ENCODE measurements at regions not wholly inside any gene's neighbourhood (a gene's known extent, or its start where the extent isn't known, plus 50 kb on each side); places are given as distances from the start of the nearest gene placed in this dataset.
"Not testable (repeated sequence)": the region's sequence is repeated elsewhere in the genome, so short reads cannot be mapped to it uniquely, and the experiment has no call there.

GRCh38 chr5:85638495-85639125 lies 979.1 kb upstream of the COX7C start:
- ATAC-seq (ENCODE audit: low read depth in 2 of 2); H3K9me3 ChIP-seq (ENCODE audit: control insufficient read depth in 2 of 2, low read length in 2 of 2); H3K4me1 Mint-ChIP-seq: not testable (repeated sequence)

GRCh38 chr5:85646036-85646435 lies 971.7 kb upstream of the COX7C start:
- no peaks in the 10 kb centered on the region for H3K36me3 Mint-ChIP-seq
- no peak overlapping the region for H3K4me3 Mint-ChIP-seq
- H3K27me3 Mint-ChIP-seq, result no peaks in the 10 kb centered on the region
- Histone ChIP-seq H3K9me3 (ENCODE audit: control insufficient read depth in 2 of 2, low read length in 2 of 2) (no peaks in the 10 kb centered on the region), H3K27me3 (ENCODE audit: control insufficient read depth, insufficient read depth, low read length) (no peaks in the 10 kb centered on the region), H3K36me3 (ENCODE audit: control insufficient read depth, insufficient read depth, low read length) (no peaks in the 10 kb centered on the region), H3K27ac (ENCODE audit: insufficient read depth, low read length, poor library complexity, severe bottlenecking) (no peak overlapping the region), H3K4me3 (ENCODE audit: low read depth, low read length) (no peak overlapping the region), H3K4me1 (ENCODE audit: control insufficient read depth, insufficient read depth, low read length, poor library complexity, severe bottlenecking) (no peaks in the 10 kb centered on the region)
- H3K9me3 Mint-ChIP-seq, result peaks cover 0 to 9% (median 4%) of the 10 kb centered on the region in 7 donors
- no peaks in the 10 kb centered on the region for H3K4me1 Mint-ChIP-seq
- DNase-seq (no peak), ATAC-seq (ENCODE audit: low read depth in 2 of 2) (no peak)
- no peak overlapping the region for H3K27ac Mint-ChIP-seq

More at GRCh38 chr5:85638495-85639125, 979.1 kb upstream of the COX7C start:
- not testable (repeated sequence) for H3K27ac Mint-ChIP-seq; H3K36me3 Mint-ChIP-seq; H3K27me3 ChIP-seq (ENCODE audit: control insufficient read depth, insufficient read depth, low read length); H3K4me3 ChIP-seq (ENCODE audit: low read depth, low read length); H3K9me3 Mint-ChIP-seq; DNase-seq; H3K27me3 Mint-ChIP-seq; H3K36me3 ChIP-seq (ENCODE audit: control insufficient read depth, insufficient read depth, low read length); H3K4me3 Mint-ChIP-seq; H3K27ac ChIP-seq (ENCODE audit: insufficient read depth, low read length, poor library complexity, severe bottlenecking); H3K4me1 ChIP-seq (ENCODE audit: control insufficient read depth, insufficient read depth, low read length, poor library complexity, severe bottlenecking)

GRCh38 chr5:85646641-85647040 lies 971.1 kb upstream of the COX7C start:
- ATAC-seq (ENCODE audit: low read depth in 2 of 2), result no peak
- H3K36me3 ChIP-seq (ENCODE audit: control insufficient read depth, insufficient read depth, low read length), result no peaks in the 10 kb centered on the region
- H3K4me1 ChIP-seq (ENCODE audit: control insufficient read depth, insufficient read depth, low read length, poor library complexity, severe bottlenecking), result no peaks in the 10 kb centered on the region
- no peak overlapping the region for H3K4me3 Mint-ChIP-seq
- H3K27me3 Mint-ChIP-seq, result no peaks in the 10 kb centered on the region
- H3K27me3 ChIP-seq (ENCODE audit: control insufficient read depth, insufficient read depth, low read length), result no peaks in the 10 kb centered on the region
- no peaks in the 10 kb centered on the region for H3K4me1 Mint-ChIP-seq
- peaks cover 1 to 12% (median 5%) of the 10 kb centered on the region in 7 donors for H3K9me3 Mint-ChIP-seq
- no peak overlapping the region for H3K4me3 ChIP-seq (ENCODE audit: low read depth, low read length)
- H3K27ac ChIP-seq (ENCODE audit: insufficient read depth, low read length, poor library complexity, severe bottlenecking), result no peak overlapping the region
- no peak overlapping the region for H3K27ac Mint-ChIP-seq
- no peaks in the 10 kb centered on the region for H3K9me3 ChIP-seq (ENCODE audit: control insufficient read depth in 2 of 2, low read length in 2 of 2)
- DNase-seq, result no peak
- H3K36me3 Mint-ChIP-seq, result no peaks in the 10 kb centered on the region

GRCh38 chr5:85647349-85648127 lies 970.2 kb upstream of the COX7C start:
- H3K9me3 Mint-ChIP-seq, result peaks cover 1 to 12% (median 5%) of the 10 kb centered on the region in 7 donors
- Histone ChIP-seq H3K4me1 (ENCODE audit: control insufficient read depth, insufficient read depth, low read length, poor library complexity, severe bottlenecking) (no peaks in the 10 kb centered on the region), H3K36me3 (ENCODE audit: control insufficient read depth, insufficient read depth, low read length) (no peaks in the 10 kb centered on the region), H3K9me3 (ENCODE audit: control insufficient read depth in 2 of 2, low read length in 2 of 2) (peaks cover 0 to 2% of the 10 kb centered on the region in 2 experiments), H3K4me3 (ENCODE audit: low read depth, low read length) (no peak overlapping the region), H3K27me3 (ENCODE audit: control insufficient read depth, insufficient read depth, low read length) (no peaks in the 10 kb centered on the region), H3K27ac (ENCODE audit: insufficient read depth, low read length, poor library complexity, severe bottlenecking) (no peak overlapping the region)
- DNase-seq (no peak), ATAC-seq (ENCODE audit: low read depth in 2 of 2) (no peak)
- no peaks in the 10 kb centered on the region for H3K4me1 Mint-ChIP-seq
- no peak overlapping the region for H3K4me3 Mint-ChIP-seq
- no peaks in the 10 kb centered on the region for H3K36me3 Mint-ChIP-seq
- H3K27ac Mint-ChIP-seq, result no peak overlapping the region
- no peaks in the 10 kb centered on the region for H3K27me3 Mint-ChIP-seq

GRCh38 chr5:85648495-85648894 lies 969.2 kb upstream of the COX7C start:
- H3K36me3 Mint-ChIP-seq, result no peaks in the 10 kb centered on the region
- Histone ChIP-seq H3K36me3 (ENCODE audit: control insufficient read depth, insufficient read depth, low read length) (no peaks in the 10 kb centered on the region), H3K4me3 (ENCODE audit: low read depth, low read length) (no peak overlapping the region), H3K27me3 (ENCODE audit: control insufficient read depth, insufficient read depth, low read length) (no peaks in the 10 kb centered on the region), H3K9me3 (ENCODE audit: control insufficient read depth in 2 of 2, low read length in 2 of 2) (peaks cover 0 to 2% of the 10 kb centered on the region in 2 experiments), H3K4me1 (ENCODE audit: control insufficient read depth, insufficient read depth, low read length, poor library complexity, severe bottlenecking) (no peaks in the 10 kb centered on the region), H3K27ac (ENCODE audit: insufficient read depth, low read length, poor library complexity, severe bottlenecking) (no peak overlapping the region)
- H3K27me3 Mint-ChIP-seq, result no peaks in the 10 kb centered on the region
- no peak overlapping the region for H3K4me3 Mint-ChIP-seq
- DNase-seq, result no peak
- no peak overlapping the region for H3K27ac Mint-ChIP-seq
- no peaks in the 10 kb centered on the region for H3K4me1 Mint-ChIP-seq
- ATAC-seq (ENCODE audit: low read depth in 2 of 2), result no peak
- peaks cover 1 to 12% (median 5%) of the 10 kb centered on the region in 7 donors for H3K9me3 Mint-ChIP-seq

GRCh38 chr5:85651731-85652130 lies 966.0 kb upstream of the COX7C start:
- no peak for ATAC-seq (ENCODE audit: low read depth in 2 of 2)
- H3K4me1 Mint-ChIP-seq, result no peaks in the 10 kb centered on the region
- no peaks in the 10 kb centered on the region for H3K27me3 Mint-ChIP-seq
- no peak overlapping the region for H3K4me3 Mint-ChIP-seq
- no peak for DNase-seq
- Histone ChIP-seq H3K27me3 (ENCODE audit: control insufficient read depth, insufficient read depth, low read length) (no peaks in the 10 kb centered on the region), H3K4me1 (ENCODE audit: control insufficient read depth, insufficient read depth, low read length, poor library complexity, severe bottlenecking) (no peaks in the 10 kb centered on the region), H3K27ac (ENCODE audit: insufficient read depth, low read length, poor library complexity, severe bottlenecking) (no peak overlapping the region), H3K4me3 (ENCODE audit: low read depth, low read length) (no peak overlapping the region), H3K9me3 (ENCODE audit: control insufficient read depth in 2 of 2, low read length in 2 of 2) (peaks cover 0 to 2% of the 10 kb centered on the region in 2 experiments), H3K36me3 (ENCODE audit: control insufficient read depth, insufficient read depth, low read length) (no peaks in the 10 kb centered on the region)
- no peak overlapping the region for H3K27ac Mint-ChIP-seq
- no peaks in the 10 kb centered on the region for H3K36me3 Mint-ChIP-seq
- peaks cover 4 to 24% (median 6%) of the 10 kb centered on the region in 7 donors for H3K9me3 Mint-ChIP-seq

- H3K27me3 Mint-ChIP-seq; H3K4me1 ChIP-seq (ENCODE audit: control insufficient read depth, insufficient read depth, low read length, poor library complexity, severe bottlenecking); H3K27ac Mint-ChIP-seq; ATAC-seq (ENCODE audit: low read depth in 2 of 2); H3K27ac ChIP-seq (ENCODE audit: insufficient read depth, low read length, poor library complexity, severe bottlenecking); H3K27me3 ChIP-seq (ENCODE audit: control insufficient read depth, insufficient read depth, low read length); H3K36me3 ChIP-seq (ENCODE audit: control insufficient read depth, insufficient read depth, low read length); H3K4me1 Mint-ChIP-seq; H3K36me3 Mint-ChIP-seq; DNase-seq; H3K4me3 ChIP-seq (ENCODE audit: low read depth, low read length); H3K9me3 ChIP-seq (ENCODE audit: control insufficient read depth in 2 of 2, low read length in 2 of 2); H3K4me3 Mint-ChIP-seq: not testable (repeated sequence)
- H3K9me3 Mint-ChIP-seq, result peaks cover 2 to 26% (median 8%) of the 10 kb centered on the region in 7 donors
These were observed 963.6 kb upstream of the COX7C start for GRCh38 chr5:85654144-85654543.

- H3K27ac Mint-ChIP-seq, result no peak overlapping the region
- Histone ChIP-seq H3K27ac (ENCODE audit: insufficient read depth, low read length, poor library complexity, severe bottlenecking) (no peak overlapping the region), H3K27me3 (ENCODE audit: control insufficient read depth, insufficient read depth, low read length) (no peaks in the 10 kb centered on the region), H3K4me1 (ENCODE audit: control insufficient read depth, insufficient read depth, low read length, poor library complexity, severe bottlenecking) (no peaks in the 10 kb centered on the region), H3K9me3 (ENCODE audit: control insufficient read depth in 2 of 2, low read length in 2 of 2) (peaks cover 0 to 2% of the 10 kb centered on the region in 2 experiments), H3K4me3 (ENCODE audit: low read depth, low read length) (no peak overlapping the region), H3K36me3 (ENCODE audit: control insufficient read depth, insufficient read depth, low read length) (no peaks in the 10 kb centered on the region)
- no peaks in the 10 kb centered on the region for H3K36me3 Mint-ChIP-seq
- no peak overlapping the region for H3K4me3 Mint-ChIP-seq
- H3K27me3 Mint-ChIP-seq, result no peaks in the 10 kb centered on the region
- DNase-seq, result no peak
- H3K9me3 Mint-ChIP-seq, result peaks cover 0 to 26% (median 8%) of the 10 kb centered on the region in 7 donors
- ATAC-seq (ENCODE audit: low read depth in 2 of 2), result no peak
- no peaks in the 10 kb centered on the region for H3K4me1 Mint-ChIP-seq
These were observed 961.7 kb upstream of the COX7C start for GRCh38 chr5:85656050-85656449.
